HUES64 (cell line): ENCODE measurements at regions not wholly inside any gene's neighbourhood (a gene's known extent, or its start where the extent isn't known, plus 50 kb on each side); places are given as distances from the start of the nearest gene placed in this dataset.

ENCODE experiments used
- H3K27ac ChIP-seq: 2 replicates; pipeline ENCODE4 v1.7.0; 2013; ENCODE audit warnings: low read depth, low read length, inconsistent platforms
- H3K27me3 ChIP-seq: 2 replicates; pipeline ENCODE4 v1.6.1; 2013; ENCODE audit warnings: mild to moderate bottlenecking, low read length; ENCODE audit not compliant: insufficient read depth
- H3K36me3 ChIP-seq: 2 replicates; pipeline ENCODE4 v1.6.1; 2013; ENCODE audit warnings: mild to moderate bottlenecking, low read length; ENCODE audit not compliant: insufficient read depth
- H3K4me1 ChIP-seq: 2 replicates; pipeline ENCODE4 v1.6.1; 2013; ENCODE audit warnings: mild to moderate bottlenecking, low read length, moderate library complexity; ENCODE audit not compliant: insufficient read depth
- H3K4me3 ChIP-seq: 2 replicates; pipeline ENCODE4 v1.5.1; 2013; ENCODE audit warnings: mild to moderate bottlenecking, low read length, moderate library complexity
- H3K9ac ChIP-seq: 2 replicates; pipeline ENCODE4 v1.6.1; 2013; ENCODE audit warnings: mild to moderate bottlenecking, low read depth, low read length
- H3K9me3 ChIP-seq: 2 replicates; pipeline ENCODE4 v1.6.1; 2013; ENCODE audit warnings: low read depth, low read length; ENCODE audit not compliant: insufficient read depth
- whole genome bisulfite sequencing: fragments of 150-250, 120-280 bp; methylation state at CpG from one replicate; pipeline ENCODE4 v1.1.7; 2013; ENCODE audit warnings: missing lambda C conversion rate; 5-methylcytosine and 5-hydroxymethylcytosine counted together

DNA sequence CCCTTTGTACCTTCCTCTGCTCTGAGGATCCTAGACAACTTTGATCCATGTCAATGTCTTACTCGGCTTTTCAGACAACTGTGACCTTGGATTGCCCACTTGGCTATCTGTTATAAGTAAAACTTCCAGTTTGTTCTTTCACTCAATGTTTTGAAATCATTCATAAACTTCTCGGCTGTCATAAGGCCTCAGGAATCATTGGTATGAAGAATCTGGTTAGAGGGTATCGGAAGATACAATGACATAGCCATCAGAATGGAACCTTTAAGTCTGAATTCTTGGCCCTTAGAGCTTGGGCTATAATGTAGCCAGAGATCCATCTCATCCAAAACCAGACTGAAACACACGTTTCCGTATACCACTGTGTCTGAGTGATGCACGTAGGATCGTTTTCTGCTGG lies 59.0 kb upstream of the WDR1 start:
- Histone ChIP-seq H3K27ac (no peak overlapping the region), H3K4me1 (no peaks in the 10 kb centered on the region), H3K27me3 (no peaks in the 10 kb centered on the region), H3K9ac (no peak overlapping the region), H3K4me3 (no peak overlapping the region), H3K9me3 (no peaks in the 10 kb centered on the region), H3K36me3 (no peaks in the 10 kb centered on the region)
- WGBS: 87% methylated on average over 7 of the region's 7 CpGs

DNA sequence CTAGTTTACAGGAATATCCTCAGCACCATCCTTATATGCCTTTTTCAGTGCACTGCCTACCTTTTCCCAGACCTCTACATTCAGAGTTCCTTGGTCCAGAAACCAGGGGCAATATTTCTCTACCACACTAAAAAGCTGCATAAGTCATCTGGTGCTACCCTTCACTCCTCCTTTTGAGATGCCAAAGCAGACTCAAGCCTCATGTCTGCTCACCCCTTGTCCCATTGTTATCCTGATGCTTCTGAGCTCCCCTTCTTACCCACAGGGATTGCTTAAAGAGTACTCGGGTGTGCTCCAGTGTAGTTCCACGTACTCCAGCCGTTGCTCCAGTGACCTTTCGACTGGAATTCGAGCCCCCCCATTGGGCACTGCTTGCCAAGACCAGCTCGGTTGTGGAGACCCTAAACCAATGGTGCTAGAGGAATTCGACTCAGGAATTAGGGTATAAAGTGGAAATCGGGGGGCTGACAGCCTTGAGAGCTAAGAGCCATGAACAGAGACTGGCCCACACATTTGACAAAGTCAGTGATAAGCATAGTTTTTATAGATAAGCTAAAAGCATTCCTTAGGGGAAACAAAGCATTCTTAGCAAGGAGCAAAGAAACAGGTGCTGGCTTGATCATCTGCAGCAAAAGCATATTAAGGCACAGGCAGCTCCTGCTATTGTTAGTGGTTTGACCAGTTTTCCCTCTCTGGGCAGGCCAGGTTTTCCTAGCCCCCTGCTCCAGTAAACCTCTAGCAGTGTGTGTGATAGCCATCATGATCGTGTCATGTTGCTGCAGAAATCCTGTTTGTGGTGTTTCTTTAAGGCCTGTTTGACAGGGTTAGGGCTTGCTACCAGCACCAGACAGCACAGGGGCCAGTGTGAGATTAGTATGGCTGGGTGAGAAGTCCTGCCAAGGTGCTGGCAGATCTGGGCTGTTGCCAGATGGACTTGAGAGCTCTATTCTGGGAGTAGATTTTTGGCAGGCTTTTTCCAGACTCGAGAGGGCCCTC lies 57.5 kb upstream of the WDR1 start:
- Histone ChIP-seq H3K9me3 (no peaks in the 10 kb centered on the region), H3K27ac (no peak overlapping the region), H3K27me3 (no peaks in the 10 kb centered on the region), H3K4me1 (no peaks in the 10 kb centered on the region), H3K4me3 (no peak overlapping the region), H3K9ac (no peak overlapping the region), H3K36me3 (no peaks in the 10 kb centered on the region)
- WGBS: 87% methylated on average over 10 of the region's 10 CpGs

DNA sequence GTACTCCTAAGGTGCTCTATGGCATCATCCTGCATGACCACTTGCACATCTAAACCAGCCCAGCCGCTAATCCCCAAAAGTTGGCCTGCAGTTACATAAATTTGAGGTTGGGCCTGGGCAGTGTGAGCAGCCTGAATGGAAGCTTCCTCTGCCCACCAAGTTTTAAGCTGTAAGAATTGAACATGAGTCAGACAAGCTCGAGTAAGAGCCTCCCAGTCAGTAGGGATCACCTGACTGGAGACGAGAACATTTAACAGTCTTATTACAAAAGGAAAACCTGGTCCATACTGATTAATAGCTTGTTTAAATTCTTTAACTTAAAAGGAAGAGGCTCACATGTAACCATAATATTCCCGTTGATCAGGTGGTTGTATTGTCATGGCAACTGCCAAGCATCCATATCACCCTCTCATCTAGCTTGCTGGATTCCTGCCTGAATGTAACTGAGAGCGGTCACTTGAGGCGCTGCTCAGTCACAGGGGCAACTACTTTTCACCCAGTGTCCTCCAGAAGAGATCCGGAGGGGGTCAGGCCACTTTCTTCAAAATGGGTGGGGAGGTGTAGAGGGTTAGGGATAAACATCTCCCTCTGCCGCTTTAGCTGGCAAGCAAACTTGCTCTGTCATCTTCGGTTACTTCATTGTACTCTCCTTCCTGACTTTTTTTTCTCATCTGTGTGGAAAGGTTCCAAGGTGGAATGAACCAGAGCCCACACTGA lies 56.6 kb upstream of the WDR1 start:
- no peaks in the 10 kb centered on the region for H3K9me3 ChIP-seq
- WGBS: 88% methylated on average over 9 of the region's 9 CpGs
- no peaks in the 10 kb centered on the region for H3K36me3 ChIP-seq
- no peak overlapping the region for H3K4me3 ChIP-seq
- H3K27me3 ChIP-seq: no peaks in the 10 kb centered on the region
- H3K27ac ChIP-seq: no peak overlapping the region
- no peaks in the 10 kb centered on the region for H3K4me1 ChIP-seq
- no peak overlapping the region for H3K9ac ChIP-seq

DNA sequence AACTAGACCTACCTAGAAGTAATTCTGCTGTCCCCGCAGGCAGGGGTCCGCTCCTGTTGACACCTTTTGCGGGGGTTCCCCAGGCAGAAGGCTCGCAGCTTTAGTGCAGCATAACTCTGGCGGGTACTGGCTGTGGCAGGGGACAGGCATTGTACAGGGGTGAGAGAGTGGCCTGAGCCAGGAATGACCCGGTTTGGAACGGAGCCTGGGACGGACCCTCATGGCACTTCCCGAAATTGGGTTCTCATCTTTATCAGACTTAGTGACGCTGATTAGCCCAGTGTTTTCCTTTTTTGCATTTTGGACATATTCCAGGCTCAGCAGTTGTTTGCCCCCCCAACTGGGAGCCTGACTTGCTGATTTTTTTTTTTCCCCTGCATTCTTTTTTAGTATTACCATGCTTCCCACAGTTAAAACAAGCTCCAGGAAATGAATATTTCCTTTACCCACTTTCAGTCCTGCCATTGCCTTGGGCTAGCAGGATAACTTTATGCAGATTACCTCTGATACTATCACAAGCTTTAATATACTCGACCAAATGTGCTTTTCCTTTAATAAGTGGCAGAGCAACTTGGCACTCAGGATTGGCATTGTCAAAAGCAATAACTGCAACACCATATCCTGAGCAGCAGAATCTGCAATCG lies 55.8 kb upstream of the WDR1 start:
- Histone ChIP-seq H3K27ac (no peak overlapping the region), H3K36me3 (no peaks in the 10 kb centered on the region), H3K27me3 (no peaks in the 10 kb centered on the region), H3K9ac (no peak overlapping the region), H3K4me1 (no peaks in the 10 kb centered on the region), H3K4me3 (no peak overlapping the region), H3K9me3 (no peaks in the 10 kb centered on the region)
- WGBS: 87% methylated on average over 12 of the region's 12 CpGs

DNA sequence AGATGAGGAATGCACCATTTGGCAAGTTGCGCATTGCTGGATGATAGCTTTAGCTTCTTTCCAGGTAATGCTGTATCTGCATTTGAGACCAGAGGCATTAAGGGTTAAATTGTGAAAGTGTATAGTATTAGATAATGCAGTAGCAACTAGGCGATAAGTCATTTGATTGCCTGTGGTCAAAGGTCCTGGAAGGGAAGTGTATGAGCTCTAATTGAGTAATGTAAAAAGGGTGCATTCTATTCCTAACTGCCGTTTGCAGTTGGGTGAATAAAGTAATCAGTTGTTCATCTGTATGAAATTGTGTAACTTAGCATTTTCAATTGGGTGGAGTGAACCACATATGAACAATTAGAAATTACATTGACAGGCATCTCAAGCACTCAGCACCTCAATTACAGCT lies 54.5 kb upstream of the WDR1 start:
- Histone ChIP-seq H3K4me3 (no peak overlapping the region), H3K27me3 (no peaks in the 10 kb centered on the region), H3K4me1 (no peaks in the 10 kb centered on the region), H3K9me3 (no peaks in the 10 kb centered on the region), H3K27ac (no peak overlapping the region), H3K9ac (no peak overlapping the region), H3K36me3 (no peaks in the 10 kb centered on the region)
- WGBS: 90% methylated on average over 3 of the region's 3 CpGs

DNA sequence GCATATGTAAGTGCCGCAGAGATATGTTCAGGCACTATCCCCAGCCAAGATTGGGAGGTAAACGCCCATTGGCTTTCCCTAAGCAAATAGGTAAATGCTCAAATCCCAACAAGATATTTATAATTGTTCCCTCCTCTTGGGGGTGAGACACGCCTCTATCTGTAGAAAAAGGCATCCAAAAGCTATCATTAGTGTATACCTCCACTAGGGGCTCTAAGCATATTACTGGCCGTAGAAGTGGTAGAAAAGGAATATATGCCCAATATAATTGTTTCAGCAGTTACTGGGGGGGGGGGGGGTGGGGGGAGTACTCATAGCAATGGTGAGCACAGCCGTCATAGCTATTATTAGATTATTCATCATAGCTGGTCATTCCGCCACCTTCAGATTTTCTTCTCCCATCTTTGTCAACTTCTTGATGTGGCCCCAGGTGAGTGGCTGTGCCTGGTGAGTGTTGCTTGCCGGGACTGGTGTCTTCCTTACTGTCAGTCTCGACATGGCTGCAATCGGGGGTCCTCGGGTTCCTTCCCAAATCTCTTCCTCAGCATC lies 53.3 kb upstream of the WDR1 start:
- Histone ChIP-seq H3K9ac (no peak overlapping the region), H3K4me1 (no peaks in the 10 kb centered on the region), H3K27ac (no peak overlapping the region), H3K27me3 (no peaks in the 10 kb centered on the region), H3K36me3 (no peaks in the 10 kb centered on the region), H3K4me3 (no peak overlapping the region), H3K9me3 (no peaks in the 10 kb centered on the region)
- 95% methylated on average over 9 of the region's 10 CpGs for WGBS

DNA sequence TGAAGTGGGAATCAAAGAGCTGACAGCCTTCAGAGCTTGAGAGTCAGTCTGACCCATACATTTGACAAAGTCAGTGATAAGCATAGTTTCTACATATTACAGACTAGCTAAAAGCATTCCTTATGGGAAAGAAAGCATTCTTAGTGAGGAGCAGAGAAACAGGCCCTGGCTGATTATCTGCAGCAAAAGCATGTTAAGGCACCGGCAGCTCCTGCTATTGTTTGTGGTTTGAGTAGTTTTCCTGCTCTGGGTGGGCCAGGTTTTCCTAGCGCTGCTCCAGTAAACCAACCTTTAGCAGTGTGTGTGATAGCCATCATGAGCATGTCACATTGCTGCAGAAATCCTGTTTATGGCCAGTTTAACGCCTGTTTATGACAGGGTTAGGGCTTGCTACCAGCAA lies 51.6 kb upstream of the WDR1 start:
- WGBS: 79% methylated on average over 3 of the region's 3 CpGs

DNA sequence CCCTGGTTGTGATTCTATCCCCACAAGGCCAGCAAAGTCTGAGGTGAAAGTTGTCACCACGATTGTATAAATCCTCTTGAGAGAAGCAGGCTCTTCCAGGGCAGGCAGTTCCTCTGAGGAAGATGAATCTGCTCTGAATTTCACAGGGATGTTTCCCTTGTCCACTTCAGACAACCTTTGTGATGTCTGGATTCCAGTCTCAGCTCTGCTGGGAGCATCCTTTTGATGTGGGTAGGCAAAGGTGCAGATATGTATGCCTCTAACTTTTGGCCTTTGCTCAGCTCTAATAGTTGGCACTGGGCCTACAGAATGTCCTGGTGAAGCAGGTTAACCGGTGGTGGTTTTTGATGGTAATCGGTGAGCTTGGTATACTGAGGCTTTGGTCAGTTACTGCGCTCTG lies 50.6 kb upstream of the WDR1 start:
- H3K4me1 ChIP-seq: no peaks in the 10 kb centered on the region
- H3K4me3 ChIP-seq: no peak overlapping the region
- H3K36me3 ChIP-seq: no peaks in the 10 kb centered on the region
- H3K27me3 ChIP-seq: no peaks in the 10 kb centered on the region
- H3K9me3 ChIP-seq: no peaks in the 10 kb centered on the region
- WGBS: 69% methylated on average over 4 of the region's 4 CpGs
- no peak overlapping the region for H3K9ac ChIP-seq
- H3K27ac ChIP-seq: no peak overlapping the region

More for the DNA sequence above, 51.6 kb upstream of the WDR1 start:
- H3K36me3 ChIP-seq: no peaks in the 10 kb centered on the region
- H3K9ac ChIP-seq: no peak overlapping the region
- H3K4me1 ChIP-seq: no peaks in the 10 kb centered on the region
- no peaks in the 10 kb centered on the region for H3K9me3 ChIP-seq
- H3K27ac ChIP-seq: no peak overlapping the region
- H3K4me3 ChIP-seq: no peak overlapping the region
- H3K27me3 ChIP-seq: no peaks in the 10 kb centered on the region
